DMS114 treated with DMSO at 0.1 percent for 48 hours (cell line): ENCODE measurements at regions not wholly inside any gene's neighbourhood (a gene's known extent, or its start where the extent isn't known, plus 50 kb on each side); places are given as distances from the start of the nearest gene placed in this dataset.
A peak's percentile ranks its signal among the peaks of the same experiment; 100 is the strongest.
"Not testable (repeated sequence)": the region's sequence is repeated elsewhere in the genome, so short reads cannot be mapped to it uniquely, and the experiment has no call there.

Experiments used
- DNase-seq: peaks from one replicate; lab custom pipeline; 2025; ENCODE audit not compliant: unreplicated experiment; lab: John Stamatoyannopoulos, UW

DNA sequence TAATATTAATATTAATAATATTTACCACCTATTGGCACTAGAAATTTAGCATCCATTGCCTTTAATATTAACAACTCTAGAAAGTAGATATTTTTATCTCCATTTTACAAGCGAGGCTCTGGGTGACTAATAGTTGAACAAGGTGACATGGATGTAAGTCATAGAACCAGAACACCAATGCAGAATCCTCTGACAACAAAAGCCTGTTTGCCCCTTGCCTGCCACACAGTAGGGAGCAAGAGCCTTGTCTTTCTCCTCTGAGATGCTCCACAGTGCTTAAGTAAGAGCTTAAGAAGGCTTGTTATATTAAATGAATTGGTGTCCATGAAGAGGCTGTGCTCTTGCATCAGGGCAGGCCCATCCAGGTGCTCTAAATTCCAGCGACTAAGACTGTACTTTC is 51.2 kb upstream of the LBX1 start:
- no peak for DNase-seq

DNA sequence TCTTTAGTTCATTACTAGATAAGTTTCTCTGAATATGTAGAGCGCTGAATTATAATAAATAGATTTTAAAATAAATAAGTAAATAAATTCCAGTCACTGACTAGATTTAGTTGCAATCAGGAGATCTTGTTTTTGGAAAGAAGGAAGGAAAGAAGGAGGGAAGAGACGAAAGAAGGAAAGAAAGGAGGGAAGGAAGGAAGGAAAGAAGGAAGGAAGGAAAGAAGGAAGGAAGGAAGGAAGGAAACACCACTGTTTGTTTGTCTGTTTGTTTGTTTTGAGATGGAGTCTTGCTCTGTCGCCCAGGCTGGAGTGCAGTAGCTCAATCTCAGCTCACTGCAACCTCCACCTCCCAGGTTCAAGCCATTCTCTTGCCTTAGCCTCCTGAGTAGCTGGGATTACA is 51.7 kb upstream of the LBX1 start:
- DNase-seq = not testable (repeated sequence)

DNA sequence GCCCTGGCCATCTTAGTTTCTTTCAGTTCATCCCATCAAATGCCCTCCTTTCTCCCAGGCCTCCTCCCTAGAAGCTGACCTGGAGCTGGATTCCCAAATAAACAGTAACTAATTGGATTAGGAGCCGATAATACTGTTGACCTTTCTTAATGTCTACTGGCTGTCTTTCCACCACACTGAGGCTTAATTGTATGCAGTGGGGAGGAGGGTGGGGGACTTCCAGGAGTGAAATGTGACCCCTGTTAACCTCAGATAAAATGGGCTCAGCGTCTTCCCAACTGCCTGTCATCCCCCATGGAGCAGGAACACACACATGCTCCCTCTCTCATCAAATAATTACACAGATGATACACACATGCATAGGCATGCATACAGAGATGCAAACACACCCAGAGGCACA is 53.7 kb upstream of the LBX1 start:
- no peak for DNase-seq

DNA sequence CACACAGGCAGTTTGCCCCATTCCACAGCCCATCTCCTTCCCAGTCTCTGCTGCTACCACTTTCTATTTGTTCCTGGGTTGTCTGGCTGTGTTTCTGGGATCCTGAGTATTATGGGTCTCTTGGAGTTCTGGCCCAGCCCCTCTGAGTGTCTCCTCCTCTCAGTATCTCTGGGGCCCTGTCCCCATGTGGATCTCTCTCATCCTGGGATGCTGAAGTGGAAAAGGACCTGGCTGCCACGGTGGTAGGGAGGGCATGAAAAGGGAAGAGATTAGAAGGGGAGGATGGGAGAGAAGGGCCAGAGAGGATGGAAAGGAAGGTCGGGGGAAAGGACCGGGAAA is 54.5 kb upstream of the LBX1 start:
- no peak for DNase-seq

DNA sequence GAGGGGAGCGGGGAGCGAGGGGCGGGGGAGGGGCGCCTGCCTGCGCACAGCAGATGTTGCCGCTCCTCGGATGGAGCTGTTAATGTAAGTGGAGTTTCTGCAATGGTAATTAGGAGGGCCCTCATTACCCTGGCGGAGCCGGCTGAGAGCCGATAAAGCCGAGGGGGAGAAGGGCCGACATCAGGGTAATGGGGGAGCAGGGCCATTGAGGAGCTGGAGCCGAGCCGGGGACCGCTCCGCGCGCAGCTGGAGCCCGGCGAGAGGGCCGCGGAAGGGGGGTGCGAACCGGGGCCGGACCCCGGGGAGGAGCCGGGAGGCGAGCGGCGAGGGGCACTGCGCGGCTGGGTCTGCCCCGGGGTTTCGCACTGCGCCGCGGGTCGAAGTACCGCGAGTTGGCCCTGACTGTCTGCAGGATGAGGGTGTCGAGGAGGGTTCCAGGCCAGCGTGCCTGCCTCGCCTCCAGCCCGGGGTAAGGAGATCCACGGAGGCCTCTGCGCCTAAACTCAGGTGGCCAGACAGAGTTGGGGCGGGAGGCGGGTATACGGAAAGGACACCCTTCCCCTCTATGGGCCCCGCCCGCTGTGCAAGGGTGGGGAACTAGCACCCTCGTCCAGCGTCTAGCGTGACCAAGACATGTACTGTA is 55.0 kb upstream of the LBX1 start:
- no peak for DNase-seq

DNA sequence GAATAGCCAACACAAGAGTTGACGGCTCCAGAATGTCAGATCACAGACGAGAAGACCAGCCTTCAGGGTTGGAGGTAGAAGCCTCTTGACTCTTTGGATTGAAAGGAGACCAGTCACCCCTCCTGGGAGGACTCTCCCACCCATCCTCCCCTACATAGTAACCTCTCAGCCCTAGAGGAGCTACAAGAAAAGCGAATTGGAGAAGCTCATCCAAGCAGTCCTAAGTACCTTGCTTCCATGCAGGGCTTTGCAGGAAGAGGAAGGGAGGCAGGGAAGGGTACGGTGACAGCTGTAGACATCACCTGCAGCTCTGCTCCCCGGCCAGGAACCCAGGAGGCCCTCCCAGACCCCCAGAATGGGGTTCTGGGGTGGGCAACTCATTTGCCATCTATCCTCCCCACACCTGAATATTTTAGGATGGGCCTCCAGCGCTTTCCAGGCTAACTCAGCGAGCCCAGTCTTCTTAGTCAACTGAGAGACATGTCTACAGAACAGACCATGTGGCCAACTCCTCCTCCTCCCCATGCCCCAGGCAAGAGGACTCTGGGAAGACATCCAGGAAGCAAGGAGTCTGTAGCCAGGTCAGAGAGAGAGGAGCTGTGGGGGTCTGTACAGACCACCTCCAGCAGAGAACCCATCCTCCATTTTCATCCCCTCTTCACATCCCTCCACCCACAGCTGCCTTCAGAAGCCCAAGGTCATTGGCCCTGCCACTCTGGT is 55.6 kb upstream of the LBX1 start:
- no peak for DNase-seq

DNA sequence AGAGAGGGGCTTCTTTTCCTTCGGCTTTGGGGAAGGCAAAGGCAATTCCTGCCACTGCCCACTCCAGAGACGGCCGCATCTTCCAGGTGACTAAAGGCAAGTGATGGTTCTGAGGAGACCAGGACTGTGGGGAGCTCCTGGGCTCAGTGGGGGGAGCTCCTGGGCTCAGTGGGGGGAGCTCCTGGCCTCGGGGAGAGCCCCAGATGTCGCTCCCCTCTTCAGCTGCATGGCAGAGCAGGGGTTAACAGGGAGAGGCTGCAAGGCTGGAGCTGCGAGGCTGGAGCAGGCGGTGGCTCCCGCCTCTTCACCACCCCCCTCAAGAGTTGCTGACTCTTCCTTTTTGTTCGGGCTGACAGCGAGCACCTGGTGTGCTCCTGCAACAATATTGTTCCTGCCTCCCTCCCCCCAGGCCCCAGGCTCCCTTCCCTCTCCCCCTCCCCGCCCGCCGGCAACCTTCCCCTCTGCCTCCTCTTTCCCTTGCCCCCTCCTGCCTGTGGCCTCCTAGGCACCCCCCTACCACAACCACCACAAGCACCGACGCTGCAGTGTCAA is 56.3 kb upstream of the LBX1 start:
- DNase-seq = no peak

DNA sequence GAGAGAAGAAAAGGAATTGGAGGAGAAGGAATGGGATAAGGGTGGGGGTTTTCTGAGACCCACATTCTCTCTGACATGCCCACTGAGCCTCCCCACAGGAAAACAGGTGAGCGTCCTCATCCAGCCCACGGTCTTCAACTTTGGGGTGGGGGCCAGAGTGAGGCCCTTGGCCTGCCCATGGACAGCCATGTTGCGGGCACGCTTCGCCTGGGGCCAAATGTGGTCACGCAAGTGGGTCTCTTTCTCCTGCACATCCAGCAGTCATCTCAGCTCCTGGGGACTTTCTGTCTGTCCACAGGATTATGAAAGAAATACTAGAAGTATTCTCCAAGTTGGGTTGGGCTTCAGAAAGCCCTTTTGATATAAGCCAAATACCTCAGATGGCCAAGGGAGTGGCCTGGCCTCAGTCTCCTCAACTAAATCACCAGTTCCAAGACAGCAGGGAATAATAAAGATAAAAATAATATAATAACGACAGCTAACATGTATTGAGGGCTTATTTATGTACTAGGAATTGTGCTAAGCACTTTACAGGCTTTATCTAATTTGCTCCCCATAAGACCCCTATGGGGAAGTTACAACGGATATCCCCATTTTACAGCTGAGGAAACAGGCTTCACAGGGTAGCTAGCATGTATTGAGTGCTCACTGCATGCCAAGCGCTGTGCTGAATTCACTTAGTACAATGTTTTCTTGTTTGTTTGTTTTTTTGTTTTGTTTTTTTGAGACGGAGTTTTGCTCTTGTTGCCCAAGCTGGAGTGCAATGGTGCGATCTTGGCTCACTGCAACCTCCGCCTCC is 57.2 kb upstream of the LBX1 start:
- DNase-seq = no peak

DNA sequence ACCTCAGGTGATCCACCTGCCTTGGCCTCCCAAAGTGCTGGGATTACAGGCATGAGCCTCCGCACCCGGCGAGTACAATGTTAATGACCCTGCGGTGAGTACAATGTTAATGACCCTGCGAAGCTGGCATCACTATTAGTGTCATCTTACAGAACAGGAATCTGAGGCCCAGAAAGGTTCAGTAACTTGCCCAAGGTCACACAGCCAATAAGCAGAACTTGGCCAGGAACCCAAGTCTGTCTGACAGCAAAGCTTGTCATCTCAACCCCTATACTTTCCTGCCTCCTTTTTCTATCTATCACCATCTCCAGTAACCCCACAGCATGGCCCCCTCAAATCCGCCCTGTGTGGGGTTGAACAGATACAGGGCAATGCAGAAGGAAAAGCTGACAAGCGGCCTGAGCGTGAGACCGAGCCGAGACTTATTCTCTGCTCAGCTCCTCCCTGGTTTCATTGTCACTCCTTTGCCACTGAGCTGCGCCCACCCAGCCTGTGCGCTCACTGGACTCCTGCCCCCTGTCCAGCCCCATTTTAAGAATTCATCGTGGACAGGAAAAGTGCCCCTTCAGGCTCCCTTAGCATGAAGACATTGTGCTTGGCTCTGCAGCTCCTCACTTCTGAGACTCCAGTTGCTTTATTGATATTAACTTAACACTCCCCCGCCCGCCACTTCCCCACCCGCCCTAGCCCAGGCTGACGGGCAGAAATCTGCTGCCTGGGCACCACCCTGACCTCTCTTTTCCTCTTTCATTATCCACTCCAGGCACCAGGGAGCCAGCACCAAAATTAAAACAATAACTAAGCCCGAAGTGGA is 58.1 kb upstream of the LBX1 start:
- no peak for DNase-seq

DNA sequence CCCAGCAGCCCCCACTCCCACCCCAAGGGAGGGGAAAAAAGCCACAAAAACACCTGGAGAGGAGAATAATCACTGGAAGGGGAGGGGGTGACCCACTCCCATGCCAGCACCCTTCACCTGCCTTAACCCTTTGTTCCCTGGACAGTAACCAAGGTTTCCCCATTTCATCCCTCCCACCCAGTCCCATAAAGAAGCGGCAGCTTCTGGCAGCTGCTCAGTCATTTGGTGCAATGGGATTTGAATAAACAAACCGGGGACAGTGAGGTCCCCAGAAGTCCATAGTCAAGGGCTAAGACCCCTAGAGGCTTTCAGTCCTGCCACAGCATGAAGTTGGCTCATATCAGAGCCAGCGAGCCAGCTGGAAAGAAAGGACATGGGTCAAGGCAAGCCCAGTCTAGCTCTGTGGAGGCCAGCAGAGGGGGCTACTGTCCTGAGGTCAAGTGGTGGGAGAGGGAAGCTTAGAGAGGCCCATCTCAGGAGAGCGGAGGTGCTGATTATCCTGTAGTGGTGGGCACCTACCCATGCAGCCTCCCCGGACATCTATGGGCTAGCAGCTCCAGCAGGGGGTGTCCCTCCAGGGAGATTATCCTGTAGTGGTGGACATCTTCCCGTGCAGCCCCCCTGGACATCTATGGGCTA is 58.9 kb upstream of the LBX1 start:
- DNase-seq = no peak

DNA sequence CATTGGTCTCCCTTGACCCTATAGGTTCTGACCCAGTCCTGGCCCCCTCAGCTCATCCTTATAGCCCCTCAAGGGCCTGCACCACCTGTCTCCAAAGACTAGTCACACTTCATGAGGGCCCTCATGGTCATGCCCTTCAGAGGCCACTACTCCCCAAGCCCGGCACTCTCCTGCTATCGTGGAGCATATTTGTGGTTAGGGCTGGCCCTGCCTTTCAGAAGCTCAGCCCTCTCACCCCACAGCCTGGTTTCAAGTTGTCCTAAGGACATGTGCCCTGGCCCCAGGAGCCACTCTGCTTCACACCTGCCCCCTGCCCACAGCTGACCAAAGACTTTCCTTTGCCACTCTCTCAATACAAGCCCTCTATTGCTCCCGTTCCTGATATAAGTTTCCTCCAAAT is 60.3 kb upstream of the LBX1 start:
- no peak for DNase-seq

DNA sequence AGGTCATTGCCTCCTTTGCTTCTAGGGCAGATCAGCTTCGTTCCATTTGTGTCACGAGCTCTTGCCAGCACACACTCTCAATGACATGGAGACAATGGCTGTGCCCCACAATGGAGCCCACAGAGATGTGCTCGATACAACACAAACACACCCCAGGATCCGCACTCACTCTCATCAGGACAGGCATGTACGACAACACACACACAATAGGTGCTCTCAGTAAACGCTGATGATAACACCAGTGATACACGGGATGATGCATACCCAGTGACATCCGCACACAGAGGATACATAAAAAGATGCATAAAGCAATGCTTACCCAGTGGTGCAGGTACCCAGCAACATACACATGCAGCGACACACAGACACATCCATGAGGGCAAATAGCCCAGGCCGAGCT is 61.2 kb upstream of the LBX1 start:
- no peak for DNase-seq

DNA sequence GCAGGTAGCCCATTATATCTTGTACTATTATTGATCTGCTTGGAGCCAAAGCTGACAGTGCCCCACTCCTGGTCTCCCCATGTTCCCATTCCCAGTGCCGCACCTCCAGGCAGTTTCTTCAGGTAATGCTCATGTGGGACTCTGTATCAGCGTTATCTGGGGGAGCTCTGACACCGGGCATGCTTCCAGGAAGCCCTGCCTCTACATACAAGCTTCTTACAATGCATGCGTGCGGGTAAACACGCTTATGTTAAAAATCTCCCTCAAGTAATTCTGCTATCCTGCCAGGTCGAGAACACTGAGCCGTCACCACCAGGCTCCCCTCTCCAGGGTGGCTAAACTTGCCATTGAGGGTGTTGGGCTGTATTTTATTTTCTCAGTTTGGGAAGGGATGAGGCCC is 61.6 kb upstream of the LBX1 start:
- DNase-seq = no peak

DNA sequence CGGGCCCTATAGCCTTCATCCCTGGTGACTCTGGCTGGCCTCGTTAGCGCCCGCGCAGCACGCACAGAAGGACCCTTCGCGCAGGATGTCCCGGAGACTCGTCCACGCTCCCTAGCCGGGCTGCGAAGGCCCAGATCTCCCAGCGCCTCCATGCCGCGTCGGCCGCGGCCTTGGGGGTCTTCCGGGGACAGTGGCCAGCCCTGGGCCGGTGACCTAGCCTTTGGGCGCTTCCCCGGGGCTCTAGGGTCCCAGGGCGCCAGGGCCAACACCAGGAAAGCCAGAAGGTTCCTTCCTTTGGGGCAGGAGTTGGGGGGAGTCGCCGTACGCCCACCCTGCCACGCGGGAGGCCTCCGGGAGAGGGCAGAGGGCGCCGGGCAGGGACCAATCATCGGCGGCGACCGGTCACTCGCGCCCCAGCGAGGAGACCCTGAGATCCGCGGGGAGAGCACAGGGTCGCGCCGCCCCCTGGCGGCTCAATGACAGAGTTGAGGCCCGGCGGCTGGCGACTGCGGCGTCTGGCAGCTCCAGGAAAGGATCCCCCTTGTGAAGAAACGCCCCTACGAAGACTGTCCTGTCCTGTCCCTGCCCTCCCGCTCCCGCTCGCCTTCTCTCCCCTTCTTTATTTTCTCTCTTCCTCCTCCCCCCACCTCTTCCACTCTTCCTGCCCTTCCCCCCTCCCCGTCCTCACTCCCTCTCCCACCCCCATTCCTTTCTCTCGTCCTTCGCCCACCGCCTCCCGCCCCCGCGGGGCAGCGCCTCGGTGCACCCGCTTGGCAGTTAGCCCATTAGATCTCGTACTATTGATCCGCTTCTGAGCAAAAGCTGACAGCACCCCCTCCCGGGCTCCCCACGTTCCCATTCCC is 62.3 kb upstream of the LBX1 start:
- DNase-seq = peak; percentile 68

DNA sequence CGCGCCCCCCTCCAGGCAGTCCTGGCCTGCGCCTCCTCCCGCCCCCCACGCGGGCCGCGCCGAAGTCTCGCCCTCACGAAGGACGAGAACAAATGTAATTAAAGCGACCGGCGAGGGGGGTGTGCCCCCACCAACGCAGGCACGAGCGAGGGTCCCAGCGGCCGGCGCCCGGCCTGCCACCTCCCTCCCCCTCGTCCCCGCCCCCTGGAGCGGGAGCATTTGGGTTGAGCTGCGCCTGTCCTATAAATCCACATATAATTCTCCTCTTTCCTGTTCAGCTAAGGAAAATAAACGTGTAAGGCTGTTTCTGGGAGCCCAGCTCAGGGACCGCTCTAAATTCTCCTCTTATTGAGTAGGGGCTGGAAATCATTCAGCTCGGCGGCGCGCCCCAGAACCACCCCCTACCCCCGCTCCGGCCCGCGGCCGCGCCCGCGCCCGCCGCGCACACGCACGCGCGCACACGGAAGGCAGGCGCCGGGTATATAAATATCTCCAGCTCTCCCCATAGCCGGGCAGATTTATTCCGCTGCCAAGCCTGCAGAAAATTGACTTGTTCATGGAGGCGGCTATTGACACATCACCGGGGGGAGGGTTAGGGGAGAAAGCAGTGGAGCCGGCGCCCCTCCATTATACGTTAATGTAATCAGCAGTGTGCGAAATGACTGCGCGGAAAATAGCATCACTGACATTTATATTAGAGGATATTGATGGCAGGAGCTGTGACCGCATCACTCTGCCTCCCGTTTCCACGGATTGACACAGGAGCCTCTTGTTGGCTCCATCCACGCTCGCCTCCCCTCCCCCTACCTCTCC is 61.6 kb upstream of the BTRC start:
- peak; percentile 25 for DNase-seq

DNA sequence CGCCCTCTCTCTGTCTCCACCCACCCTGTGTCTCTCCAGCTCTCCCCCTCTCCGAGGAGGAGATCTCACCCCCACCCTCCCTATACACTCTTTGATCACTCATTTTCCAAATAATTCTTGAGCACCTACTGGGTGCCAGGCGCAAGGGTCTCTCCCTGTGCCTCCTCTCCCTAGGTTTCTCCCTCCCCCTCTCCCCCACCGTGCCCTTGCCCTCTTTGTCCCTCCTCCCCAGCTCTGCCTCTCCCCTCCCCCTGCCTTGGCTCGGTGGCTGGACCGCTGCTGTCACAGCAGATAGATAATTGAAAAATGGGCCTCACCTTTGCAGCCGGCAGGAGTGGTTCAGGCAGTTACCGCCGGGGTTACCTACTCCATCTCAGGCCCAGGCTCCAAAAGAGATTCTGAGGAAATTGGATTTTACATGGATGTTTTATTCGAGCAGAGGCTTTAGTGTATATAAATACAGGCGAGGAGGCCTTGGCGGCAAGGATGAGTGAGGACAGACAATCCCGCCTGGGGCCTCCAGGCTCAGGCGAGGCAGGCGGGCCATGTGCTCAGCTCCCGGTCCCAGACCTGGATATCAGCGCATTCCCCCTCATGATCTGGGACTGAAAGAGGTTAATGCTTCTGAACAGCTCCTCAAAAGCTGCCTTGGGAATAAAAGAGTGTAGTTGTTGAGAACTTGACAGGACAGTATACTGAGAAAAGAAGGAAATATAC is 60.8 kb upstream of the BTRC start:
- no peak for DNase-seq

DNA sequence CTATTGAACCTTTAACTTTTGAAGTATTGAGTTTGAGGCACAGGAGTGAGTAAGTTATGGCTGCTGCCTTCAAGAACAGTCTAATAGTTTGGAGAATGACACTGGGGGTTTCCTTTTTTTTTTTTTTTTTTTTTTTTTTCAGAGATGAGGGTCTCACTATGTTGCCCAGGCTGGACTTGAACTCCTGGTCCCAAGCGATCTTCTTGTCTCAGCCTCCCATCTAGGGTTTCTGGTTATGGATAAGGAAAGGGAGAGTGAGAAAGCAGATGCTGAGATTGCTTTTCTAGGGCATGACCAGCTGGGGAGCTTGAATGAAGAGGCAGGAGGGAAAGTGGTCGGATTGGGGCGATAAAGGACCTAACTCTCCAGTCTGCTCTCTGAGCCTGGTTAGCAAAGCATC is 59.9 kb upstream of the BTRC start:
- DNase-seq = no peak

DNA sequence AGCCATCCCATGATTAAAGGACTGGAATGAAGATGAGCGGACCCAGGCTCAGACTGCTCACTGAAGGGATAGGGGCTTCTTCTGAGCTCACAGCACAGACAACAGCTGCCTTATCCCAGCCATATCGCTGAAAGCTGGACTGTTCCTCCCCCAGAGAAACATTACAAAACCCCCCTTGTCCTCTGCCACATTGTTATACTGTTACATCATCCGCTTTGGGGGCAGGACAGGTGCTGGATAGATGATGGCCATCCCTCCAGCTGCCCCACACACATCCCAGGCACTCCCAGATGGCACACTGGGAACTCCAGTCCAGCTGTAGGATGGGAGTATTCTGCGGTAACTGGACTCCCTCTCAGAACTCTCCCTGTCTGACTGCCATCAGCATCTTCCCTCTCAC is 58.7 kb upstream of the BTRC start:
- DNase-seq = no peak
